Stimulated activated CD4-positive, alpha-beta T cell treated with anti-CD3 and anti-CD28 coated beads, Interleukin-2, amount 100 ng/mL, for 4 hours (primary cell): ENCODE measurements at regions not wholly inside any gene's neighbourhood (a gene's known extent, or its start where the extent isn't known, plus 50 kb on each side); places are given as distances from the start of the nearest gene placed in this dataset.

ENCODE experiments used
- DNase-seq: peaks from one replicate; pipeline ENCODE4 v3.0.0-alpha.2; 2020; ENCODE audit warnings: low read depth

- DNase-seq, result no peak
Observed at GRCh38 chr10:124346831-124347230, 71.9 kb downstream of the OAT start.

DNA sequence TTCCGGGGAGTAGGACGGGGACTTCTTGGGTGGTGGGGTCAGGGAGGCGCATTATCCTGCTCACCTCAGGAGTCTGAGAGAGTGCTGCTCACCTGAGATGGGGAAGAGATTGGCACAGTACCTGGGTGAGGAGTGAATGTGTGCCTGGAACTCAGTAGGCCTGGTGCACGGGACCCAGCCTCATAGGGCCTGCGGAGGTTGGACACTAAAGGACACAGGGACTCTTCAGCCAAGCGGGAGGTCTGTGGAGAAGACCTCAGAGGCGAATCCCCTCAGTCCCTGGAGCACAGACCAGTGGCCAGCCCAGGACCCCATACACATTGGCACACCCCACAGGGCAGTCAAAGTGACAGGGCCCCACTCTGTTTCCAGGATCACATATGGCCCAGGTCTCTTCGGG, 73.2 kb downstream of the OAT start:
- DNase-seq, result no peak

DNA sequence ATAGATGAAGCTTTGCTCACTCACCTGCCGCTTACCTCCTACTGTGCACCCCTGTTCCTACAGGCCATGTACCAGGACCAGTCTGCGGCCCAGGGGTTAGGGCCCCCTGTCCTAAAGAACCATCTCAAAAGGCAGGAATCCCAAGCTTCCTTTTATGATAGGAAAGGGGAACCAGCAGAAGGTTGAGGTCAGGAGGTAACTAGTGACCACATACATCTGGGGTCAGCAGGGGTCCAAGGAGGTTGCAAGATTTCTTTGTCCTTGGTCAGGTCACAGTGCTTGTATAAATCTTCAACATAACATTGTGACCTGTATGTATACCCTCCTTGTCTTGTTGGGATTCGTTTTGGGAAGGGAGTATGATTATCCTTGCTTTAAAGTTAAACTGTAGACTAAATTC, 73.8 kb downstream of the OAT start:
- no peak for DNase-seq

GRCh38 chr10:124344266-124344590, 74.5 kb downstream of the OAT start:
- no peak for DNase-seq

DNA sequence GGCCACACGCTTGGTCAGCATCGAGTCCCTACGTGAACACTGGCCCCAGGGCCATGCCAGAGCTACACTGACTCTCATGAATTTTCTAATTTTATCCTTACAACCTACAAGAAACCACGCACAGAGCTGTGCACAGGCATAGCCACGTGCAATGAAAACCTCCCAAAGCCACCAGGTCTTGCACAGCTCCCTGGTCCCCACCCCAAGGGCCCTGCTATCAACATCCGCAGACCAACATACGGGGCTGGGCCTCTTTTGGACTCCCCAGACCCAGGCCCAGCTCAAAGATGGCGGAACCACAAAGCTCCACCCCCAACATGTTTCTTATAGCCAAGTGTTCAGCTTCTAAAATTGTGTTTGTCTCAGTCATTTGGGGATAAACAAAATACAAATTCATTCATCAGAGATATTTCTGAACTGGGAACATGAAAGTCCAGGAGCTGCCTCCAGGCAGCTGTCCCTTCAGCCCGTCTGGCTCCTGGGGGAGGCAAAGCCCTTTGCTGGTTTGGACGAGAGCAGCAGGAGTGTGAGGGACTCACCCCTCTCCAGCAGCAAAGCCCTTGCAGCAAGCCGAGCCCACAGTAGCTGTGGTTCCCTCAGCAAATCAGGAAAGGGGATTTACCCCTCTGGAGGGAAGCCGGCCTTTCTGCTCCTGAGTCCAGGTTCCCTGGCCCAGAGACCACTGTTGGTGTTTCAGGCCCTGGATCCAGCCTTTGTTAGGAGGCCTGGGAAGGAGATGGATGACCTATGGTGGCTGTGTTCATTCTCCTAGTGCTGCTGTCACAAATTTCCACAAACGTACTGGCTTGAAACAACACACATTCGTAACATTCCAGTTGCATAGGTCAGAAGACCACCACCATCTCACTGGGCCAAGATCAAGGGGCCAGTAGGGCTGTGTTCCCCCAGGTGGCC, 75.1 kb downstream of the OAT start:
- DNase-seq, result no peak

- no peak for DNase-seq
Observed at GRCh38 chr10:124342821-124343170, 75.9 kb downstream of the OAT start.

DNA sequence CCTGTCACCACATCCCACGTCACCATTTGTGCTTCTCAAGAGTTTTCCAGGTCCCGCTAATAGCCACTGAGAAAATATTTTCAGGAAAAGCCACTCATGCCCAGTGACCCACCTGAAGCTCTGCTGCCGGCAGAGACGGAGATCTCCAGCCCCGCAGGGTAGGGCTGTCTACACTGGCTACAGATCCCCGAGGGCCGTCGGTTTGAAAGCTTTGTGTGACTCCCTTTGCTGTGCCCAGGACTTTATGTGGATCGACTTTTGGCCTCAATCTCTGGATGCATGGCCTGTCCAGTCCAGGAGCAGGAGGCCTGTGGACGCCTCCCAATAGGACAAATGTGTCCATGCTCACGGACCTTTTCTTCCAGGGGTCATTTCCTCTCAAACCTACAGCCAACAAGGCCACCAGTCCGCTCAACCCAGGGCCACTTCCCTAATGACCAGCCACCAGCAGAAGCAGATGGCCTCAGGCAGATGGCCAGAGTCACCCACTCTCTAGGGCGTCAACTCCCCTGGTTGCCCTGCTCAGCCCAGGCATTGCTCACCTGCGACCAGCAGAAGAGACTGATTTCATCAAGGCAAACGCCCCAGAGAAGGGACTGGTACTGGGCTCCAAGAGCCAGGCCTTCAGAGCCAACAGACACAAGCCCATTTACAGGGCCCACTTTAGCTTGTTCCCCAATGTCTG, 76.4 kb downstream of the OAT start:
- no peak for DNase-seq

GRCh38 chr10:124341768-124342135, 77.0 kb downstream of the OAT start:
- no peak for DNase-seq

DNA sequence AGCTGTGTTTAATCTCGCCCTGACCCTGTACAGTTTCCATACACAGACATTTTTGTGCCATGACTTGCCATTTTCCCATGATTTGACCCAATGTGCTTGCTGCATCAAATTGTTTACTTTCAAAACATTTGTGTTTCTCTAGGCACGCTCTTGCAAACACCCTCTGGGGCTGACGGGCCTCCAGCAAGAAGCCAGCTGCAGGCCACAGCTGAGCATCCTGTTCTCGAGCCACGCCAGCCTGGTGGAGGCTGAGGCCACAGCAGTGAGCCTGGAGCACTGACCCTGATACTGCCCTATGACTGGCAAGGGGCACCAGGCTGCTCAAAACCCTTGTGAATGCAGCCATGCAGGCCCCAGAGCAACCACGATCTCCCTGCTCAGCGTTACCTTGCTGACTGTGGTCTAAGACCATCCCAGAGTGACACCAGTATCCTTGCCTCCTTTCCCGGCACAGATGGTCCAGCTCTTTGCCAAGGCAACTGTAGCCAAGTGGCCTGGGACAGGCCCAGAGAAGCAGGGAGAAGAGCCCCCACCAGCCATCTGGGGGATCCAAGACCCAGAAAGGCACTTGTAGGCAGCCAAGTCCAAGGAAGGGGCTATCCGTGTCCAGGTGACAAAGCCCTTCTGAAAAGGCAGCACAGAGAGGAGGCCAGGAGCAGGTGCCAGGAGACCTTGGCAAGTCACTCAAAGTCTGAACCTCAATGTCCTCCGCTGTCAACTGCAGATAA, 78.5 kb downstream of the OAT start:
- DNase-seq, result no peak

DNA sequence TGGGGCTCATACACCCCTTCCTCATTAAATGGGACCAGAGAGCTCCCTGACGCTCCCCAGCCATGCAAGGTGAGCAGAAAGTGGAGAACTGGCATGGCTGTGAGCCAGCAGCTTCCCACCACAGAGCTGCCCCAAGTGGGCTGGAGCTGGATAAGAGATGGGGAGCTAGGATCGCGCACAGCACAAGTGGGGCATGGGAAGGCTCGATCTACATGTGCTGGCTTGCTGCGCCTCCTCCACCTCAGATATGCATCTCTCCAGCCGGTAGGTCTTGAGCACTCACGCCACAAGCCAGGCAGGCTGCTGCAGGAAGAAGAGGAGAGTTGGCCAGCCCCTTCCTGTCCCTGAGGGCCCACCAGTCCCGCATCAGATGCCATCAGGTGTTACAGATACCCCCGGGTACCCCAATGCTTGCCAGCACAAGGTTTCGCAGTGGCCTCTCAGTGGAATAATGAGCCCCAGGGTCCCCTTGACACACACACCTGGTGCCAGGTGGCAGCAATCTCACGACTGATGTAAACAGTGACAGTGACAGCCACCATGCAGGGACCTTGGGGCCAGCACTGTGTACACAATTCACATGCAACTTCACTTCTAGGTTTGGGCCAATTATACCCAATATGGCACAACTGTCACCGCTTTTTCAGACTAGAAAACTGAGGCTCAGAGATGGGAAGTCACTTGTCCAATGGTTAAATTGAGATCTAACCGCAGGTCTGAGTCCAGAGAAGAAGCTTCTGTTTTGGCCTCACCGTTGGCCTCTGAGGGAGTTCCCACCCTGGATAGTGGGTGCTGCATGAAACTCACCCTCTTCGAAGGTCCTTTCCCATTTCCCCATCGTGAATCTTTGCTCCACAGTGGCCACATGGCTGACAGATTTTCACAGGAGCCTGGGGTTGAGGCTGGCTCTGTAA, 79.3 kb downstream of the OAT start:
- DNase-seq, result no peak

GRCh38 chr10:124338276-124338925, 80.3 kb downstream of the OAT start:
- no peak for DNase-seq

DNA sequence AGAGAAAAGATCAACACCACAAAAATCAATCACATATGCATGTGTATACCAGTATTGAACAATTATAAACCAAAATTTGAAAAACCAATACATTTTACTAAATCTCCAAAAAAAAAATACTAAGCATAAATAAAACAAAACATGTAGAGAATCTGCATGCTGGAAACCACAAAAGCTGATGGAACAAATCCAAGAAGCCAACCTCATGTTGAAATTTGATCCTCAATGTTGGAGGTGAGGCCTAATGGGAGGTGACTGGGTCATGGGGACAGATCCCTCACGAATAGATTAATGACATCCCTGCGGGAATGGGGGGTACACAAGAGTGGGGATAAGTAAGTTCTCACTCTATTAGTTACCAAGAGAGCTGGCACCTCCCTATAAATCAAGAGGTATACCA, 82.5 kb downstream of the OAT start:
- no peak for DNase-seq

- no peak for DNase-seq
Observed at GRCh38 chr10:124333931-124334330, 84.8 kb downstream of the OAT start.

DNA sequence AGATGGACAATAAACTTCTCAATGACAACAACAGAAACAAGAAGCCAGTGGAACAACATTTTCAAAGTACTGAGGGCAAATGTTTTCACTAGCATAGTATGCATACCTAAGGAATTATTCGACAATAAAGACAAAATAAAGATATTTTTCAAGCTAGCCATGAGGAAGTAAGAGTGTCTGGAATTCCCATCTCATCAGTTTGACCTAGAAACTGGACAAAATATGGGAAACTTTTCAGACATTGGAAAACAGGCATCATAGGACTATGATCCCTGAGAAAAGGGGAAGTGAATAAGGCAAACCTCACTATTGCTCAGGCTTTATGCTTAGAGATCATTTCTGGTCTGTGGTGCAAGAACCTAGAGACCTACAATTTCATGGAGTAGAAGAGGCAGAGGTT, 86.3 kb downstream of the OAT start:
- no peak for DNase-seq

GRCh38 chr10:124329941-124330340, 88.8 kb downstream of the OAT start:
- DNase-seq, result no peak

- DNase-seq, result no peak
Observed at GRCh38 chr10:124329362-124329761, 89.4 kb downstream of the OAT start.

- DNase-seq, result no peak
Observed at GRCh38 chr10:124328477-124329220, 90.1 kb downstream of the OAT start.

- DNase-seq, result no peak
Observed at GRCh38 chr10:124325998-124326636, 92.6 kb downstream of the OAT start.

DNA sequence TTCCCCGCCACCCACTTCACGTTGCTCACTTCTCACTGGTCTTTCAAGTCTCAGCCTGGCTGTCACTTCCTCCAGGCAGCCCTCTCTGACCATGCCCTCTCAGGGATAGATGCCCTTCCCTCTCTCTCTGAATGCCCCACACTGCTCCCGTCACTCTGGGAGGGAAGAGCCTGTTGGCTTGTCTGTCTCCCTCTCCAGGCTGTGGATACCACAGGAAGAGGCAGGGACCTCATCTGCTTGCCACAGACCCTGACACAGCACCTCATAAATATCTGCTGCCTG, 93.1 kb downstream of the OAT start:
- DNase-seq, result no peak

GRCh38 chr10:124324856-124325632, 93.7 kb downstream of the OAT start:
- no peak for DNase-seq
